ENCODE measurements at regions not wholly inside any gene's neighbourhood (a gene's known extent, or its start where the extent isn't known, plus 50 kb on each side); places are given as distances from the start of the nearest gene placed in this dataset.

DNA sequence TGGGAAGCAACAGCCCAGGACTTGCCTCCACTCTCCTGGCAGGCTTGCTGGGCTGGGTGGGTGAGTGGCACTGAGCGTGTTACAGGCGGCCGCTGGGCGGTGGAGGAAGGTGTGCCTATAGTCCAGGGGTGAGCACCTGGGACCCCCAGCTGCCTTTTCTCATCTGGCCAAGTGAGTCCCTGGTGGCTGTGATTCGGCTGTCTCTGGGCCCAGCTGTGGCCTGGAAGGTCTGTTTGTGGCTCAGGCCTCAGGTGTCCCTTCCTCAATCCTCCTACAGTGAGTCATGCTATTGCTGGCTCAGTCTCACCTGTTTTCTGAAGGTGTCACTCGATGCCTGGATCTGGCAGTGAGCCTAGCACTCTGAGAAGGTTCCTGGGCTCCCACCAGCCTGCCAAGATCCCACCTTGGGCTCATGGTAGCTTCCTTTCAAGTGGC, 564.2 kb downstream of the PTPRU start:
- Histone ChIP-seq H3K36me3 (ENCODE audit: control insufficient read depth in 1 of 2, insufficient read depth in 2 of 2, low read length in 2 of 2) (no peaks in the 10 kb centered on the region), H3K4me1 (ENCODE audit: control insufficient read depth in 1 of 2, insufficient read depth in 2 of 2, low read length in 2 of 2) (peaks cover 3 to 11% of the 10 kb centered on the region in 2 experiments; a peak in 2 of 4 replicates), H3K4me3 (replicated peaks in 1 of 2; ENCODE audit: low read depth in 1 of 2, low read length in 2 of 2) (no peak overlapping the region), H2AFZ (ENCODE audit: low read depth, low read length, poor library complexity, severe bottlenecking) (no peak overlapping the region), H3K9ac (ENCODE audit: low read length) (no peak overlapping the region), H3K4me2 (ENCODE audit: low read length) (peak overlapping the region; percentile 43; the same call in 1 of the 2 replicates), H3K27me3 (ENCODE audit: insufficient read depth, low read length) (no peaks in the 10 kb centered on the region), H3K9me3 (ENCODE audit: control insufficient read depth in 1 of 2, insufficient read depth in 1 of 2, low read depth in 1 of 2, low read length in 2 of 2) (no peaks in the 10 kb centered on the region), H3K9me2 (ENCODE audit: insufficient read depth) (no peaks in the 10 kb centered on the region), H3K27ac (ENCODE audit: low read depth, low read length) (no peak overlapping the region), H3K79me2 (ENCODE audit: insufficient read depth, low read length) (no peaks in the 10 kb centered on the region), H4K20me1 (ENCODE audit: insufficient read depth) (no peaks in the 10 kb centered on the region)
- CTCF ChIA-PET, result no interaction called here
- RAD21 ChIA-PET (ENCODE audit: low non-redundant PET in 1 of 2, low total read pairs in 2 of 2, uncharacterized antibody in 2 of 2, unreplicated experiment in 2 of 2), result no interaction called here
- POLR2A ChIA-PET, result no interaction called here
- TF ChIP-seq, protein P1, sequence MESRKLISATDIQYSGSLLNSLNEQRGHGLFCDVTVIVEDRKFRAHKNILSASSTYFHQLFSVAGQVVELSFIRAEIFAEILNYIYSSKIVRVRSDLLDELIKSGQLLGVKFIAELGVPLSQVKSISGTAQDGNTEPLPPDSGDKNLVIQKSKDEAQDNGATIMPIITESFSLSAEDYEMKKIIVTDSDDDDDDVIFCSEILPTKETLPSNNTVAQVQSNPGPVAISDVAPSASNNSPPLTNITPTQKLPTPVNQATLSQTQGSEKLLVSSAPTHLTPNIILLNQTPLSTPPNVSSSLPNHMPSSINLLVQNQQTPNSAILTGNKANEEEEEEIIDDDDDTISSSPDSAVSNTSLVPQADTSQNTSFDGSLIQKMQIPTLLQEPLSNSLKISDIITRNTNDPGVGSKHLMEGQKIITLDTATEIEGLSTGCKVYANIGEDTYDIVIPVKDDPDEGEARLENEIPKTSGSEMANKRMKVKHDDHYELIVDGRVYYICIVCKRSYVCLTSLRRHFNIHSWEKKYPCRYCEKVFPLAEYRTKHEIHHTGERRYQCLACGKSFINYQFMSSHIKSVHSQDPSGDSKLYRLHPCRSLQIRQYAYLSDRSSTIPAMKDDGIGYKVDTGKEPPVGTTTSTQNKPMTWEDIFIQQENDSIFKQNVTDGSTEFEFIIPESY (IDR thresholded peaks at IDR 0.05; ENCODE audit: extremely low read depth, insufficient replicate concordance, low read length), result no peak
- peak; percentile 37; the same call in 1 of the 2 replicates for TF ChIP-seq JUND (IDR thresholded peaks at IDR 0.05)
- TF ChIP-seq, protein P2, sequence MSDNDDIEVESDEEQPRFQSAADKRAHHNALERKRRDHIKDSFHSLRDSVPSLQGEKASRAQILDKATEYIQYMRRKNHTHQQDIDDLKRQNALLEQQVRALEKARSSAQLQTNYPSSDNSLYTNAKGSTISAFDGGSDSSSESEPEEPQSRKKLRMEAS (IDR thresholded peaks at IDR 0.05), result 0 out of 2 replicates have a peak, but pooled peaks have one; percentile 53
- intact Hi-C loops (cut with micrococcal nuclease), result no loop called here
- BruUV-seq (replicated peaks), result no TSS peak
- DNase-seq (ENCODE audit: low read depth, low spot score) (peak; percentile 16), ATAC-seq (peak; percentile 67)

DNA sequence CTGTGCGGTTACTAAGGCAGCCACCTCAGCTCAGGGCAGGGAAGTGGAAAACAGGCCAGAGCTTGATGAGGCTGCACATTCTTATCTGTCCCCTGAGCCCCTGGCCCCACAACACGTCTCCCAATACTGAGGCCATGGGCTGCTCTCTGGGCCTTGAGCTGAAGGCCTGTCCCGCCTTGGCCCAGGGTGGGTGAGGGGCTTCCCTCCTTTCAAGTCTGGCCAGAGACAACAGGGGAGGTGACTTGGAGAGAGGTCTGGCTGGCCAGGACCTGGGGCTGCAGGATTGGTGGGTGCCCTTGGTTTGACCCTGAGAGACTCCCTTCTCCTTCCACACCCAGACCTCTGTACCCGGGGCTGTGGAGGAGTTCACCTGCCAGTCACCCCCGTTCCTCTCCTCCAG, 563.8 kb downstream of the PTPRU start:
- no TSS peak for BruUV-seq (replicated peaks)
- TF ChIP-seq ZNF274 (IDR thresholded peaks at IDR 0.05; ENCODE audit: low read depth, low read length) (no peak), CBX3 (IDR thresholded peaks at IDR 0.05; ENCODE audit: low read depth) (no peak), TCF7L2 (IDR thresholded peaks at IDR 0.05; ENCODE audit: borderline replicate concordance, extremely low read depth, insufficient read depth, insufficient read length) (no peak), SRF (IDR thresholded peaks at IDR 0.05; ENCODE audit: low read depth) (no peak), EZH2 (IDR thresholded peaks at IDR 0.05) (no peak)
- TF ChIP-seq, protein P3, sequence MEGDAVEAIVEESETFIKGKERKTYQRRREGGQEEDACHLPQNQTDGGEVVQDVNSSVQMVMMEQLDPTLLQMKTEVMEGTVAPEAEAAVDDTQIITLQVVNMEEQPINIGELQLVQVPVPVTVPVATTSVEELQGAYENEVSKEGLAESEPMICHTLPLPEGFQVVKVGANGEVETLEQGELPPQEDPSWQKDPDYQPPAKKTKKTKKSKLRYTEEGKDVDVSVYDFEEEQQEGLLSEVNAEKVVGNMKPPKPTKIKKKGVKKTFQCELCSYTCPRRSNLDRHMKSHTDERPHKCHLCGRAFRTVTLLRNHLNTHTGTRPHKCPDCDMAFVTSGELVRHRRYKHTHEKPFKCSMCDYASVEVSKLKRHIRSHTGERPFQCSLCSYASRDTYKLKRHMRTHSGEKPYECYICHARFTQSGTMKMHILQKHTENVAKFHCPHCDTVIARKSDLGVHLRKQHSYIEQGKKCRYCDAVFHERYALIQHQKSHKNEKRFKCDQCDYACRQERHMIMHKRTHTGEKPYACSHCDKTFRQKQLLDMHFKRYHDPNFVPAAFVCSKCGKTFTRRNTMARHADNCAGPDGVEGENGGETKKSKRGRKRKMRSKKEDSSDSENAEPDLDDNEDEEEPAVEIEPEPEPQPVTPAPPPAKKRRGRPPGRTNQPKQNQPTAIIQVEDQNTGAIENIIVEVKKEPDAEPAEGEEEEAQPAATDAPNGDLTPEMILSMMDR (IDR thresholded peaks at IDR 0.05 in 2 of 3, conservative IDR thresholded peaks at IDR 0.05 in 1 of 3; ENCODE audit: borderline replicate concordance in 1 of 3, insufficient read depth in 1 of 3, low read depth in 2 of 3, low read length in 2 of 3), result no peak
- intact Hi-C loops (cut with micrococcal nuclease), result no loop called here
- no peak for DNase-seq (ENCODE audit: low read depth, low spot score)
- no peaks in the 10 kb centered on the region for H4K20me1 ChIP-seq (ENCODE audit: insufficient read depth)
- peak overlapping the region; percentile 43; the same call in 1 of the 2 replicates for H3K4me2 ChIP-seq (ENCODE audit: low read length)
- no peaks in the 10 kb centered on the region for H3K27me3 ChIP-seq (ENCODE audit: insufficient read depth, low read length)
- H3K9me2 ChIP-seq (ENCODE audit: insufficient read depth), result no peaks in the 10 kb centered on the region
- H3K9ac ChIP-seq (ENCODE audit: low read length), result no peak overlapping the region
- H3K27ac ChIP-seq (ENCODE audit: low read depth, low read length), result no peak overlapping the region
- ChIA-PET CTCF (no interaction called here), RAD21 (ENCODE audit: low non-redundant PET in 1 of 2, low total read pairs in 2 of 2, uncharacterized antibody in 2 of 2, unreplicated experiment in 2 of 2) (no interaction called here), POLR2A (no interaction called here)
- H3K4me3 ChIP-seq (replicated peaks in 1 of 2; ENCODE audit: low read depth in 1 of 2, low read length in 2 of 2), result no peak overlapping the region
- H3K9me3 ChIP-seq (ENCODE audit: control insufficient read depth in 1 of 2, insufficient read depth in 1 of 2, low read depth in 1 of 2, low read length in 2 of 2), result no peaks in the 10 kb centered on the region
- H2AFZ ChIP-seq (ENCODE audit: low read depth, low read length, poor library complexity, severe bottlenecking), result no peak overlapping the region
- peaks cover 3 to 11% of the 10 kb centered on the region in 2 experiments; a peak in 2 of 4 replicates for H3K4me1 ChIP-seq (ENCODE audit: control insufficient read depth in 1 of 2, insufficient read depth in 2 of 2, low read length in 2 of 2)
- no peak for ATAC-seq
- no peaks in the 10 kb centered on the region for H3K36me3 ChIP-seq (ENCODE audit: control insufficient read depth in 1 of 2, insufficient read depth in 2 of 2, low read length in 2 of 2)
- H3K79me2 ChIP-seq (ENCODE audit: insufficient read depth, low read length), result no peaks in the 10 kb centered on the region

Measured in HCT116 (cell line).